ENCODE measurements at regions not wholly inside any gene's neighbourhood (a gene's known extent, or its start where the extent isn't known, plus 50 kb on each side); places are given as distances from the start of the nearest gene placed in this dataset.

DNA sequence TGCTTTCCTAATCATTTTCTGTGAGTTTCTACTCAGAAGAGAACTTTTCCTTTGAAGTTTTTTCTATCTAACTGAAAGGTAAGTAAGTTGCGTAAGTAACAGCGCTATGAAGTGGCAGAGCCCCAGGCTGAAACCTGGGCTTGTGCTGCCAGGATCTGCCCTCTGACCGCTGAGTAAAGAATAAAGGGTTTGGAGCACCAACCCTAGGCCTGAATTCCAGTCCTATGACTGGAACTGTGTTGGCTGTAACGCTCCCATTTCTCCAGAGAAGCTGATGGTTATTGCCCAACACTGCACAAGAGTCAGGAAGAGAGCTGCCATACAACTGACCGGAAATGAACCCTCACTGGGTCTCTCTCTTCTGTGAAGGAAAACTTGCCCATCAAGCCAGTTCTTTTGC is 87.0 kb downstream of the FOXB1 start:
- TF ChIP-seq, protein P1, sequence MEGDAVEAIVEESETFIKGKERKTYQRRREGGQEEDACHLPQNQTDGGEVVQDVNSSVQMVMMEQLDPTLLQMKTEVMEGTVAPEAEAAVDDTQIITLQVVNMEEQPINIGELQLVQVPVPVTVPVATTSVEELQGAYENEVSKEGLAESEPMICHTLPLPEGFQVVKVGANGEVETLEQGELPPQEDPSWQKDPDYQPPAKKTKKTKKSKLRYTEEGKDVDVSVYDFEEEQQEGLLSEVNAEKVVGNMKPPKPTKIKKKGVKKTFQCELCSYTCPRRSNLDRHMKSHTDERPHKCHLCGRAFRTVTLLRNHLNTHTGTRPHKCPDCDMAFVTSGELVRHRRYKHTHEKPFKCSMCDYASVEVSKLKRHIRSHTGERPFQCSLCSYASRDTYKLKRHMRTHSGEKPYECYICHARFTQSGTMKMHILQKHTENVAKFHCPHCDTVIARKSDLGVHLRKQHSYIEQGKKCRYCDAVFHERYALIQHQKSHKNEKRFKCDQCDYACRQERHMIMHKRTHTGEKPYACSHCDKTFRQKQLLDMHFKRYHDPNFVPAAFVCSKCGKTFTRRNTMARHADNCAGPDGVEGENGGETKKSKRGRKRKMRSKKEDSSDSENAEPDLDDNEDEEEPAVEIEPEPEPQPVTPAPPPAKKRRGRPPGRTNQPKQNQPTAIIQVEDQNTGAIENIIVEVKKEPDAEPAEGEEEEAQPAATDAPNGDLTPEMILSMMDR (IDR thresholded peaks at IDR 0.05; ENCODE audit: control insufficient read depth, insufficient read depth, low read depth, low read length, missing control alignments), result no peak

DNA sequence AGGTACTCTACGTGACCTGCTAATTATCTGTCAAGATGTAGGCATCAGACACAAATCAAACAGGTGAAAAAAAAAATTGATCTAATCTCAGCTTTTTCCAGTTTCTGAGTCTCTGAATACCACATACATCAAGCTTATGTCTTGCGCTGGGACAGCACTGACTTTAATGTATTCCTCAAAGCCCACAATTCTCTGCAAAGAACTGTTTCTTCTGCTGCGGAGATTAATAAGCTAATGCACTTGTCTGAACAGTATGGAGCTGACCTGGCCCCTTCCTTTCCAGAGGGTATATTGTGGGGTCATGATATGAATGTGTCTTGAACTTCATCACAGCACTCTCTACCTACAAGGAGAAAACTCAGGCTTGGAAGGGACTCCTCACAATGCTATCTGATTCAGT is 87.8 kb downstream of the FOXB1 start:
- no peak for DNase-seq (ENCODE audit: low read depth)
- TF ChIP-seq, protein P1 (IDR thresholded peaks at IDR 0.05; ENCODE audit: control insufficient read depth, insufficient read depth, low read depth, low read length, missing control alignments), result no peak
- no peak overlapping the region for H3K4me3 ChIP-seq (ENCODE audit: control insufficient read depth, low read depth, low read length)

More for the DNA sequence above, 87.0 kb downstream of the FOXB1 start:
- no peak overlapping the region for H3K4me3 ChIP-seq (ENCODE audit: control insufficient read depth, low read depth, low read length)
- peak; percentile 39 for DNase-seq (ENCODE audit: low read depth)

DNA sequence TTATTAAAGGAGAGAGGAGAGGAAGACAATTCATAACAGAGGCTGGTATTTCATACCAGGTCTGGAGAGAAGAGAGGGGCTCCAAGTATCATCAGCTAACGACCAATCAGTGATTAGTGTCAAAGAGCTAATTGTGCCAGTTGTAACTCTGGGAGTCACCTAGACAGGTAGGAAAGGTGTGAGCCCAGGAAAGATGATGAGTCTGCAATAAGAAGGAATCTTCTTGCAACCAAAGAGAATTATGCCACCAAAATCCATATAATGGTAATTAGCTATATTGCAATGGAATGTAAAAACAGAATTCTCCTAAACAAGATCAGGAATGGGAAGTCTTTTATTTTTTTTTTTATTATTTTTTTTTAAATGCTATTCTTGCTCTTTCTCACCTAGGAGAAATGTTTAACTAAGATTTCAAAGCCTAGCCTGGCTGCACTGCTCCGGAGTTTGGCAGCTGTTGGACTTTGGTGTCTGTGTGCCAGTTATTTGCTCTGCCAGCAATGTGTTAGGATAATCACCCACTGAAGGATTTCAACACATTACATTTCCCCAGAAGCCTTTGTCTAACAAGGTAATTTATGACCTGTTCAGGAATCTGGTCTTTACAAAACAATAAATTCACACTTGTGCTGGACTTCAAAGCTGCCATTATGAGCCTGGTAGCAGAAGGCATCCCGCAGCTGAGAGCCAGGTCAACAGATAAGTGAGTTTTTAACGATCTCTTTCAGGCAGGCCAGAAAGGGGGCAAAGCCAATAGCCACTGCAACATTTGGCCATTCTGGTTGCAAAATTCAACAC is 89.4 kb downstream of the FOXB1 start:
- H3K4me3 ChIP-seq (ENCODE audit: control insufficient read depth, low read depth, low read length), result no peak overlapping the region
- DNase-seq (ENCODE audit: low read depth), result no peak
- TF ChIP-seq, protein P1 (IDR thresholded peaks at IDR 0.05; ENCODE audit: control insufficient read depth, insufficient read depth, low read depth, low read length, missing control alignments), result no peak

- H3K4me3 ChIP-seq (ENCODE audit: control insufficient read depth, low read depth, low read length), result no peak overlapping the region
- TF ChIP-seq, protein P1 (IDR thresholded peaks at IDR 0.05; ENCODE audit: control insufficient read depth, insufficient read depth, low read depth, low read length, missing control alignments), result no peak
- DNase-seq (ENCODE audit: low read depth), result no peak
These were observed 91.6 kb downstream of the FOXB1 start for GRCh38 chr15:60095711-60096110.

DNA sequence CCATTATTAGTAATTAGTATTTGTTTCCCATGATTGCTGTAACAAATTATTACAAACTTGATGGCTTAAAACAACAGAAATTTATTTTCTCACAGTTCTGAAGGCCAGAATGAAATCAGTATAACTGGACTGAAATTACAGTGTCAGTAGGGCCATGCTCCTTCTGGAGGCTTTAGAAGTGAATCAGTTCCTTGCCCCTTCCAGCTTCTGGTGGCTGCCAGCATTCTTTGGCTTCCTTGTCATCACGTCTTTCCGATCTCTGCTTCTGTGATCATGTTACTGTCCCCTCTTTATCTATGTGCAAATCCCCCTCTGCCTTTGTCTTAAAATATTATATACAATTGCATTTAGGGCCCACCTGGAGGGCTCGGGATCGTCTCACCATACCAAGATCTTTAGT is 92.0 kb downstream of the FOXB1 start:
- no peak overlapping the region for H3K4me3 ChIP-seq (ENCODE audit: control insufficient read depth, low read depth, low read length)
- TF ChIP-seq, protein P1 (IDR thresholded peaks at IDR 0.05; ENCODE audit: control insufficient read depth, insufficient read depth, low read depth, low read length, missing control alignments), result no peak
- DNase-seq (ENCODE audit: low read depth), result no peak

- no peak for DNase-seq (ENCODE audit: low read depth)
- no peak overlapping the region for H3K4me3 ChIP-seq (ENCODE audit: control insufficient read depth, low read depth, low read length)
- TF ChIP-seq, protein P1 (IDR thresholded peaks at IDR 0.05; ENCODE audit: control insufficient read depth, insufficient read depth, low read depth, low read length, missing control alignments), result no peak
These were observed 97.3 kb downstream of the FOXB1 start for GRCh38 chr15:60101416-60101815.
